Neural cell (in vitro differentiated cells): ENCODE measurements at regions not wholly inside any gene's neighbourhood (a gene's known extent, or its start where the extent isn't known, plus 50 kb on each side); places are given as distances from the start of the nearest gene placed in this dataset.
"Not testable (repeated sequence)": the region's sequence is repeated elsewhere in the genome, so short reads cannot be mapped to it uniquely, and the experiment has no call there.

Experiments
- H2AFZ ChIP-seq: fragments of 200-600, 300-800 bp; sonication (generic), shearing (Covaris generic); 2 replicates; pipeline ENCODE4 v1.6.0; 2014; ENCODE audit warnings: low read depth, mild to moderate bottlenecking, antibody characterized with exemption, low read length, moderate library complexity
- H3F3A ChIP-seq: fragments of 200-600 bp; shearing (Covaris generic); 2 replicates; pipeline ENCODE4 v1.6.1; 2016; ENCODE audit warnings: mild to moderate bottlenecking, moderate library complexity, mixed read lengths, antibody characterized with exemption, low read length; ENCODE audit not compliant: insufficient read depth, poor library complexity, severe bottlenecking
- H3K27ac ChIP-seq: fragments of 200-600, 300-800 bp; sonication (generic), shearing (Covaris generic); 2 replicates; pipeline ENCODE4 v1.5.1; 2014; ENCODE audit warnings: mild to moderate bottlenecking, low read length, moderate library complexity
- H3K27me3 ChIP-seq: fragments of 300-800, 200-600 bp; sonication (generic), shearing (Covaris generic); 2 replicates; pipeline ENCODE4 v1.6.0; 2014; ENCODE audit warnings: mild to moderate bottlenecking, low read depth, low read length, moderate library complexity; ENCODE audit not compliant: insufficient read depth
- H3K36me3 ChIP-seq: fragments of 300-800, 200-600 bp; sonication (generic), shearing (Covaris generic); 2 replicates; pipeline ENCODE4 v1.5.1; 2014; ENCODE audit warnings: mild to moderate bottlenecking, antibody characterized with exemption, low read length, moderate library complexity; ENCODE audit not compliant: insufficient read depth
- H3K4me2 ChIP-seq: fragments of 300-800, 200-600 bp; sonication (generic), shearing (Covaris generic); 2 replicates; pipeline ENCODE4 v1.6.0; 2014; ENCODE audit warnings: mild to moderate bottlenecking, low read length
- H3K4me3 ChIP-seq: fragments of 300-800, 200-600 bp; sonication (generic), shearing (Covaris generic); 2 replicates; pipeline ENCODE4 v1.5.1; 2014; ENCODE audit warnings: mild to moderate bottlenecking, low read length, moderate library complexity
- H3K79me2 ChIP-seq: fragments of 200-600 bp; shearing (Covaris generic); replicated peaks from 2 replicates; pipeline ENCODE4 v1.6.0; 2014; ENCODE audit warnings: mild to moderate bottlenecking, low read length, moderate library complexity; ENCODE audit not compliant: insufficient read depth
- H3K9ac ChIP-seq: fragments of 300-800, 200-600 bp; sonication (generic), shearing (Covaris generic); 2 replicates; pipeline ENCODE4 v1.6.1; 2016; ENCODE audit warnings: mild to moderate bottlenecking, low read length, mixed read lengths
- H3K9me2 ChIP-seq: fragments of 200-600 bp; shearing (Covaris generic); 2 replicates; pipeline ENCODE4 v1.6.1; 2016; ENCODE audit warnings: mild to moderate bottlenecking, low read length, mixed read lengths; ENCODE audit not compliant: insufficient read depth
- H3K9me3 ChIP-seq: fragments of 200-600, 300-800 bp; sonication (generic), shearing (Covaris generic); 2 replicates; pipeline ENCODE4 v1.6.1; 2016; ENCODE audit warnings: mild to moderate bottlenecking, mixed run types, low read length, moderate library complexity, mixed read lengths
- H4K20me1 ChIP-seq: fragments of 200-600 bp; shearing (Covaris generic); 2 replicates; pipeline ENCODE4 v1.6.1; 2016; ENCODE audit warnings: mild to moderate bottlenecking, mixed run types; ENCODE audit not compliant: insufficient read depth
- EP300 ChIP-seq: fragments of 450-650 bp; conservative IDR thresholded peaks from 2 replicates; pipeline ENCODE4 v1.6.1; 2014; ENCODE audit warnings: antibody characterized with exemption, mild to moderate bottlenecking, moderate library complexity; ENCODE audit not compliant: poor library complexity, severe bottlenecking
- EZH2 ChIP-seq: fragments of 200-600, 300-800 bp; shearing (Covaris generic), sonication (generic); IDR thresholded peaks from 2 replicates; pipeline ENCODE4 v1.6.1; 2014; ENCODE audit warnings: antibody characterized with exemption, low read length, borderline replicate concordance, mild to moderate bottlenecking; ENCODE audit not compliant: insufficient read depth, poor library complexity, severe bottlenecking
- MXI1 ChIP-seq: fragments of 450-650 bp; conservative IDR thresholded peaks from 2 replicates; pipeline ENCODE4 v1.6.1; 2014; ENCODE audit warnings: antibody characterized with exemption, mild to moderate bottlenecking; ENCODE audit not compliant: poor library complexity, severe bottlenecking
- POLR2AphosphoS5 ChIP-seq: IDR thresholded peaks from 2 replicates; pipeline ENCODE4 v1.6.1; 2012
- RAD21 ChIP-seq: fragments of 450-650 bp; conservative IDR thresholded peaks from 2 replicates; pipeline ENCODE4 v1.6.1; 2014; ENCODE audit warnings: antibody characterized with exemption, mild to moderate bottlenecking, moderate library complexity
- SMC3 ChIP-seq: fragments of 450-650 bp; conservative IDR thresholded peaks from 2 replicates; pipeline ENCODE4 v1.6.1; 2014; ENCODE audit warnings: antibody characterized with exemption, mild to moderate bottlenecking, moderate library complexity; ENCODE audit not compliant: poor library complexity
- TAF1 ChIP-seq: IDR thresholded peaks from 2 replicates; pipeline ENCODE4 v1.6.1; 2012; ENCODE audit warnings: low read depth
- TF ChIP-seq, protein P1 (sequence below): IDR thresholded peaks from 2 replicates; pipeline ENCODE4 v1.6.1; 2012; ENCODE audit warnings: borderline replicate concordance
- TF ChIP-seq, protein P2 (sequence below): fragments of 450-650 bp; IDR thresholded peaks from 2 replicates; pipeline ENCODE4 v1.5.1; 2014; ENCODE audit warnings: antibody characterized with exemption, mild to moderate bottlenecking, moderate library complexity; ENCODE audit not compliant: poor library complexity, severe bottlenecking

DNA sequence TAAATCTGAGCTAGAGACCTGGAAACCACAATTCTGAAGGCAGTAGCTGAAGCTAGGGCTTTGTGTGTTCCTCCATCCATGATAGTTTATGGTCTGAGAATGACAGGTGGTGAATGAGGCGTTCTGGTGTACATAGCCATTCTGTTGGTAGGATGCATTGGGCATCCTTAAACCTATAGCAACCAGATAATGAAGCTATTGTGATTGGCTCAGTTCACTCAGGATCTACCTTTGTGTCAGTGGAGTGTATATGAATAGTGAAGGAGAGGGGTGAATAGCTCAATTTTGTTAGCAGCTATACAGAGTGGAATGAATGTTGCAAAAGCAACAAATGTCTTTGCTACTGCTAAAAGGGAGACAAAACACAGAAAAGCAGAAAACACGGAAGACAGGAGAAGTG is 80.0 kb upstream of the PCDH20 start:
- Histone ChIP-seq H4K20me1 (no peaks in the 10 kb centered on the region), H3F3A (no peaks in the 10 kb centered on the region), H3K9ac (no peak overlapping the region), H3K9me2 (no peaks in the 10 kb centered on the region), H3K27me3 (no peaks in the 10 kb centered on the region), H3K4me2 (no peak overlapping the region), H3K9me3 (no peaks in the 10 kb centered on the region), H3K36me3 (no peaks in the 10 kb centered on the region), H3K27ac (no peak overlapping the region), H3K4me3 (no peak overlapping the region), H2AFZ (no peak overlapping the region), H3K79me2 (no peaks in the 10 kb centered on the region)
- TF ChIP-seq, protein P1, sequence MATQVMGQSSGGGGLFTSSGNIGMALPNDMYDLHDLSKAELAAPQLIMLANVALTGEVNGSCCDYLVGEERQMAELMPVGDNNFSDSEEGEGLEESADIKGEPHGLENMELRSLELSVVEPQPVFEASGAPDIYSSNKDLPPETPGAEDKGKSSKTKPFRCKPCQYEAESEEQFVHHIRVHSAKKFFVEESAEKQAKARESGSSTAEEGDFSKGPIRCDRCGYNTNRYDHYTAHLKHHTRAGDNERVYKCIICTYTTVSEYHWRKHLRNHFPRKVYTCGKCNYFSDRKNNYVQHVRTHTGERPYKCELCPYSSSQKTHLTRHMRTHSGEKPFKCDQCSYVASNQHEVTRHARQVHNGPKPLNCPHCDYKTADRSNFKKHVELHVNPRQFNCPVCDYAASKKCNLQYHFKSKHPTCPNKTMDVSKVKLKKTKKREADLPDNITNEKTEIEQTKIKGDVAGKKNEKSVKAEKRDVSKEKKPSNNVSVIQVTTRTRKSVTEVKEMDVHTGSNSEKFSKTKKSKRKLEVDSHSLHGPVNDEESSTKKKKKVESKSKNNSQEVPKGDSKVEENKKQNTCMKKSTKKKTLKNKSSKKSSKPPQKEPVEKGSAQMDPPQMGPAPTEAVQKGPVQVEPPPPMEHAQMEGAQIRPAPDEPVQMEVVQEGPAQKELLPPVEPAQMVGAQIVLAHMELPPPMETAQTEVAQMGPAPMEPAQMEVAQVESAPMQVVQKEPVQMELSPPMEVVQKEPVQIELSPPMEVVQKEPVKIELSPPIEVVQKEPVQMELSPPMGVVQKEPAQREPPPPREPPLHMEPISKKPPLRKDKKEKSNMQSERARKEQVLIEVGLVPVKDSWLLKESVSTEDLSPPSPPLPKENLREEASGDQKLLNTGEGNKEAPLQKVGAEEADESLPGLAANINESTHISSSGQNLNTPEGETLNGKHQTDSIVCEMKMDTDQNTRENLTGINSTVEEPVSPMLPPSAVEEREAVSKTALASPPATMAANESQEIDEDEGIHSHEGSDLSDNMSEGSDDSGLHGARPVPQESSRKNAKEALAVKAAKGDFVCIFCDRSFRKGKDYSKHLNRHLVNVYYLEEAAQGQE, result no peak
- TF ChIP-seq MXI1 (no peak), SMC3 (no peak), TAF1 (no peak)

DNA sequence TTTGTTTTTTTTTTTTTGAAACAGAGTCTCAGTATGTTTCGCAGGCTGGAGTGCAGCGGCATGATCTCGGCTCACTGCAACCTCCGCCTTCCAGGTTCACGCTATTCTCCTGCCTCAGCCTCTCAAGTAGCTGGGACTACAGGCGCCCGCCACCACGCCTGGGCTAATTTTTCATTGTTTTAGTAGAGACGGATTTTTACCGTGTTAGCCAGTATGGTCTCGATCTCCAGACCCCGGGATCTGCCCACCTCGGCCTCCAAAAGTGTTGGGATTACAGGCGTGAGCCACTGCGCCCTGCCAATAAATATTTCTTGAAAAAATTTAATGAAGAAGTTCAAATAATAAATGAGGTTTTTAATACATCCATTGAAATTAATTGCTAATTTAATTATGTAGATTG is 77.9 kb upstream of the PCDH20 start:
- not testable (repeated sequence) for H3K79me2 ChIP-seq, H3K9me3 ChIP-seq, H3K27me3 ChIP-seq, H3F3A ChIP-seq, H3K9ac ChIP-seq, H3K4me2 ChIP-seq, H3K36me3 ChIP-seq, H3K27ac ChIP-seq, H2AFZ ChIP-seq, H3K9me2 ChIP-seq, H4K20me1 ChIP-seq, H3K4me3 ChIP-seq

DNA sequence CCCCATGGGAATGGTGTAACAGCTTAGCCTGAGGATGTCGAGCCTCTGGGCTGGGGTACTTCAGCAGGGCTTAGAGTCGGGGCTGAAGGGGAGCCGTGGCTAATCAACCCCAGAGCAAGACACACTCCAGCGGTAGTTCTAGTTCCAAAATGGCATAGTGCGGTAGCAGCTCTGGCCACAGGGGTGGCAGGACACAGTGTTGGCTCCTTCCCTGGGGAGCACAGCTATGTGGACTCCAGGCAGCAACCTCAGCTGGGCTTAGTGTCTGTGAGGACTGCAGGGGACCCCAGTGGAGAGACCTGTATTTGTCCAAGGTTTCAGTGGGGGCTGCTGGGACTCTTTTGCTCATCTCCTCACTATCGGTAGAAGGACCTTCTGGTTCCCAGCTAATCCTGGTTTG is 70.8 kb upstream of the PCDH20 start:
- no peak overlapping the region for H3K4me2 ChIP-seq
- no peaks in the 10 kb centered on the region for H3K9me3 ChIP-seq
- no peak overlapping the region for H3K4me3 ChIP-seq
- H3K36me3 ChIP-seq, result no peaks in the 10 kb centered on the region
- H4K20me1 ChIP-seq, result no peaks in the 10 kb centered on the region
- no peak for TF ChIP-seq EZH2
- no peak for TF ChIP-seq MXI1
- TF ChIP-seq, protein P1, result no peak
- no peak for TF ChIP-seq EP300
- no peak for TF ChIP-seq TAF1
- TF ChIP-seq, protein P2, sequence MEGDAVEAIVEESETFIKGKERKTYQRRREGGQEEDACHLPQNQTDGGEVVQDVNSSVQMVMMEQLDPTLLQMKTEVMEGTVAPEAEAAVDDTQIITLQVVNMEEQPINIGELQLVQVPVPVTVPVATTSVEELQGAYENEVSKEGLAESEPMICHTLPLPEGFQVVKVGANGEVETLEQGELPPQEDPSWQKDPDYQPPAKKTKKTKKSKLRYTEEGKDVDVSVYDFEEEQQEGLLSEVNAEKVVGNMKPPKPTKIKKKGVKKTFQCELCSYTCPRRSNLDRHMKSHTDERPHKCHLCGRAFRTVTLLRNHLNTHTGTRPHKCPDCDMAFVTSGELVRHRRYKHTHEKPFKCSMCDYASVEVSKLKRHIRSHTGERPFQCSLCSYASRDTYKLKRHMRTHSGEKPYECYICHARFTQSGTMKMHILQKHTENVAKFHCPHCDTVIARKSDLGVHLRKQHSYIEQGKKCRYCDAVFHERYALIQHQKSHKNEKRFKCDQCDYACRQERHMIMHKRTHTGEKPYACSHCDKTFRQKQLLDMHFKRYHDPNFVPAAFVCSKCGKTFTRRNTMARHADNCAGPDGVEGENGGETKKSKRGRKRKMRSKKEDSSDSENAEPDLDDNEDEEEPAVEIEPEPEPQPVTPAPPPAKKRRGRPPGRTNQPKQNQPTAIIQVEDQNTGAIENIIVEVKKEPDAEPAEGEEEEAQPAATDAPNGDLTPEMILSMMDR, result no peak
- no peak for TF ChIP-seq RAD21
- no peak for TF ChIP-seq SMC3
- no peak for TF ChIP-seq POLR2AphosphoS5
- no peak overlapping the region for H2AFZ ChIP-seq
- no peaks in the 10 kb centered on the region for H3K27me3 ChIP-seq
- H3K79me2 ChIP-seq, result no peaks in the 10 kb centered on the region
- no peak overlapping the region for H3K27ac ChIP-seq
- H3F3A ChIP-seq, result no peaks in the 10 kb centered on the region
- no peak overlapping the region for H3K9ac ChIP-seq
- no peaks in the 10 kb centered on the region for H3K9me2 ChIP-seq
